K562 (cell line): ENCODE measurements at regions not wholly inside any gene's neighbourhood (a gene's known extent, or its start where the extent isn't known, plus 50 kb on each side); places are given as distances from the start of the nearest gene placed in this dataset.

Experiments
- ATAC-seq: fragments of 200-7000 bp; cut with Tn5 transposase; 3 replicates; pipeline ENCODE4 v1.9.1; 2020; ENCODE audit warnings: moderate library complexity
- BruUV-seq: library from RNA; stranded (reverse); fragments of 400-500 nt; replicated peaks from 2 replicates; lab custom pipeline; 2021; lab: Mats Ljungman, UMichigan
- CTCF ChIA-PET: fragments of 300-600 bp; formaldehyde crosslinking; extraction: SDS; loops from one replicate; lab custom pipeline; 2021; ENCODE audit warnings: low intra/inter-chr PET ratio; lab: Yijun Ruan, JAX
- POLR2A ChIA-PET: fragments of 300-600, 350-650 bp; sonication (Branson Sonifier 250); formaldehyde crosslinking; extraction: SDS; loops from one replicate; lab custom pipeline; 2021; ENCODE audit warnings: antibody characterized with exemption, inconsistent platforms; lab: Yijun Ruan, JAX
- DNase-seq, 4 experiments: peaks; one replicate each; pipeline versions ENCODE4 v3.0.0 to v3.0.0-alpha.2; 2011 to 2018; ENCODE audit warnings: low spot score in 3 of 4, mixed read lengths in 3 of 4; ENCODE audit errors: extremely low read depth in 1 of 4
- FAIRE-seq: peaks from 2 replicates; lab custom pipeline; 2011; peaks lifted over from hg19 to GRCh38; lab: Jason Lieb, UNC
- H2AFZ ChIP-seq: 2 replicates; pipeline ENCODE4 v1.6.0; 2011; ENCODE audit warnings: low read depth, low read length, control low read depth, inconsistent platforms
- H3K27ac ChIP-seq: fragments of 200-600 bp; 3 replicates; pipeline ENCODE4 v1.8.0; 2011; ENCODE audit warnings: low read depth, mild to moderate bottlenecking, control low read depth, inconsistent platforms, low read length, moderate library complexity, mixed read lengths; ENCODE audit errors: extremely low read depth
- H3K27me3 ChIP-seq, 2 experiments: fragments of 300-600 bp in 1 of 2; 2 replicates in 1 of 2; 3 replicates in 1 of 2; pipeline versions ENCODE4 v1.6.0 to v1.8.0; 2011; ENCODE audit warnings: inconsistent platforms in 2 of 2, low read length in 2 of 2, mild to moderate bottlenecking in 1 of 2, mixed read lengths in 1 of 2, moderate library complexity in 1 of 2; ENCODE audit not compliant: control insufficient read depth in 2 of 2, insufficient read depth in 2 of 2
- H3K36me3 ChIP-seq: fragments of 300-600 bp; 3 replicates; pipeline ENCODE4 v1.8.0; 2011; ENCODE audit warnings: mild to moderate bottlenecking, low read length, inconsistent platforms; ENCODE audit not compliant: control insufficient read depth, insufficient read depth
- H3K4me1 ChIP-seq, 2 experiments: fragments of 200-600 bp in 1 of 2; replicated peaks in 1 of 2; 2 replicates in 1 of 2; 3 replicates in 1 of 2; pipeline versions ENCODE4 v1.5.1 to v1.8.0; 2011; ENCODE audit warnings: inconsistent platforms in 2 of 2, low read length in 2 of 2, mild to moderate bottlenecking in 1 of 2, mixed read lengths in 1 of 2, moderate library complexity in 1 of 2; ENCODE audit not compliant: control insufficient read depth in 2 of 2, insufficient read depth in 2 of 2
- H3K4me2 ChIP-seq: 2 replicates; pipeline ENCODE4 v1.6.1; 2011; ENCODE audit warnings: low read length, control low read depth, inconsistent platforms, mixed read lengths; ENCODE audit not compliant: insufficient read depth
- H3K4me3 ChIP-seq: fragments of 200-600 bp; sonication (generic), shearing (Covaris generic); 2 replicates; pipeline ENCODE4 v1.5.1; 2016; ENCODE audit warnings: control low read depth, inconsistent platforms
- H3K79me2 ChIP-seq: fragments of 200-600 bp; 3 replicates; pipeline ENCODE4 v1.8.0; 2011; ENCODE audit warnings: low read length, inconsistent platforms; ENCODE audit not compliant: control insufficient read depth, insufficient read depth
- H3K9ac ChIP-seq, 2 experiments: 2 replicates each; pipeline versions ENCODE4 v1.6.0 to v1.6.1; 2011; ENCODE audit warnings: low read depth in 2 of 2, low read length in 2 of 2, control low read depth in 1 of 2, inconsistent platforms in 1 of 2, mild to moderate bottlenecking in 1 of 2, mixed read lengths in 1 of 2; ENCODE audit not compliant: insufficient read depth in 1 of 2
- H3K9me1 ChIP-seq: one replicate; pipeline ENCODE4 v1.6.0; 2011; ENCODE audit warnings: inconsistent platforms, mild to moderate bottlenecking, low read length, moderate library complexity; ENCODE audit not compliant: control insufficient read depth, insufficient read depth
- H3K9me3 ChIP-seq: replicated peaks from 2 replicates; pipeline ENCODE4 v1.5.1; 2011; ENCODE audit warnings: low read depth, low read length, inconsistent platforms; ENCODE audit not compliant: control insufficient read depth, insufficient read depth
- H4K20me1 ChIP-seq: replicated peaks from 2 replicates; pipeline ENCODE4 v1.6.1; 2011; ENCODE audit warnings: low read length, inconsistent platforms, mixed read lengths; ENCODE audit not compliant: control insufficient read depth, insufficient read depth
- MTF1 ChIP-seq: fragments of 250-450 bp; sonication (Bioruptor Pico); IDR thresholded peaks from 2 replicates; pipeline ENCODE4 v1.9.0; 2021; ENCODE audit warnings: moderate library complexity, mild to moderate bottlenecking, inconsistent platforms, borderline replicate concordance
- RBBP5 ChIP-seq: fragments of 200-600 bp; sonication (generic); IDR thresholded peaks from 2 replicates; pipeline ENCODE4 v1.6.1; 2012; ENCODE audit warnings: borderline replicate concordance, mild to moderate bottlenecking, low read length, control low read depth, inconsistent platforms; ENCODE audit not compliant: insufficient read depth, poor library complexity, severe bottlenecking
- TSC22D4 ChIP-seq: fragments of 450-650 bp; IDR thresholded peaks from 2 replicates; pipeline ENCODE4 v1.6.1; 2016; ENCODE audit warnings: missing genetic modification characterization, missing biosample characterization, control low read depth
- ZNF197 ChIP-seq: fragments of 200-800 bp; sonication (Bioruptor generic); IDR thresholded peaks from 2 replicates; pipeline ENCODE4 v1.6.1; 2016; ENCODE audit warnings: low read depth, missing genetic modification characterization, missing compliant biosample characterization
- WGBS: fragments of 100-300 bp; shearing (Covaris generic); methylation state at CpG from one replicate; pipeline ENCODE4 v1.1.6; 2016; ENCODE audit warnings: low coverage, mixed read lengths; ENCODE audit not compliant: insufficient coverage; ENCODE audit errors: missing lambda C conversion rate; 5-methylcytosine and 5-hydroxymethylcytosine counted together
- in situ Hi-C: fragments of 300-500 bp; cut with MboI; formaldehyde crosslinking; loops from 4 replicates; pipeline ENCODE4 v1.15.0; 2018; ENCODE audit warnings: inconsistent platforms, mixed read lengths
- intact Hi-C: fragments of 100-400 bp; cut with micrococcal nuclease; formaldehyde crosslinking; loops from 2 replicates; pipeline ENCODE4 v1.14.2; 2022
- TF ChIP-seq, protein P1 (sequence below), 2 experiments: fragments of 450-650 bp in 1 of 2; sonication (generic) in 1 of 2; formaldehyde crosslinking; conservative IDR thresholded peaks; 2 replicates each; pipeline versions ENCODE4 v1.4.0 to v1.8.1; 2020 to 2022; ENCODE audit warnings: mild to moderate bottlenecking in 1 of 2, missing genetic modification reagents in 1 of 2

DNA sequence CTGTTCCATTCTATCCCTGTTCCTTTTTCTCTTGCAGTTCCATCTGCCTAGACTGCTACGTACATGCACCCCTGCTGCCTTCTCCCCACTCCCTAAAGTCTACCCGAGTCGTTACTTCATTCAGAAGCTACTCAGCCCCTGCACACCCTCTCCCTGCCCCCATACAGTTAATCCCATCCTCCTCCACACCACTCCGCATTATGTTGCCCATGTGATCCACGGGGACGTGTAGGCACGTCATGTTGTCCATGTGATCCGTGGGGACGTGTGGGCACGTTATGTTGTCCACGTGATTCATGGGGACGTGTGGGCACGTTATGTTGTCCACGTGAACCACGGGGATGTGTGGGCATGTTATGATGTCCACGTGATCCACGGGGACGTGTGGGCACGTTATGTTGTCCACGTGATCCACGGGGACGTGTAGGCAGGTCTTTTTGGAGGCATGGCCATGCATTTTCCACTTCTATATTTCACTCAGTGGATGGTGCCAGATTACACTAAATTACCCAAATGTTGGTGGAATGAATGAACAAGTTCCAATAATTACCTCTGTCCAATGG, 299.5 kb downstream of the DCDC2C start:
- Histone ChIP-seq H3K9ac (no peak overlapping the region), H3K27me3 (no peaks in the 10 kb centered on the region), H3K4me2 (no peak overlapping the region), H4K20me1 (no peaks in the 10 kb centered on the region), H3K4me1 (no peaks in the 10 kb centered on the region), H3K4me3 (no peak overlapping the region), H2AFZ (no peak overlapping the region), H3K36me3 (no peaks in the 10 kb centered on the region), H3K9me3 (no peaks in the 10 kb centered on the region), H3K27ac (no peak overlapping the region), H3K9me1 (no peaks in the 10 kb centered on the region), H3K79me2 (no peaks in the 10 kb centered on the region)
- ATAC-seq = no peak
- no TSS peak for BruUV-seq
- in situ Hi-C loops (no loop called here), intact Hi-C loops (no loop called here)
- FAIRE-seq = no peak
- WGBS = under 1% methylated on average over 22 of the region's 22 CpGs
- TF ChIP-seq RBBP5 (no peak), TSC22D4 (tag) (no peak), ZNF197 (CRISPR knock-in tag) (no peak), MTF1 (CRISPR knock-in tag) (no peak)
- TF ChIP-seq, protein P1, sequence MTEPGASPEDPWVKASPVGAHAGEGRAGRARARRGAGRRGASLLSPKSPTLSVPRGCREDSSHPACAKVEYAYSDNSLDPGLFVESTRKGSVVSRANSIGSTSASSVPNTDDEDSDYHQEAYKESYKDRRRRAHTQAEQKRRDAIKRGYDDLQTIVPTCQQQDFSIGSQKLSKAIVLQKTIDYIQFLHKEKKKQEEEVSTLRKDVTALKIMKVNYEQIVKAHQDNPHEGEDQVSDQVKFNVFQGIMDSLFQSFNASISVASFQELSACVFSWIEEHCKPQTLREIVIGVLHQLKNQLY (CRISPR knock-in tag; conservative IDR thresholded peaks at IDR 0.05) = no peak
- DNase-seq = no peak
- POLR2A ChIA-PET = no interaction called here
- CTCF ChIA-PET = no interaction called here
